Coronary artery (tissue), 2 donors: ENCODE measurements at regions not wholly inside any gene's neighbourhood (a gene's known extent, or its start where the extent isn't known, plus 50 kb on each side); places are given as distances from the start of the nearest gene placed in this dataset.

ENCODE experiments used
- DNase-seq: peaks from one replicate; pipeline ENCODE4 v3.0.0-alpha.2; 2017; ENCODE audit warnings: low spot score
- H3K27ac ChIP-seq, 2 donors: fragments of 200-600 bp; sonication (generic); one replicate each; pipeline ENCODE4 v1.5.1; 2016 to 2019
- H3K4me3 ChIP-seq: fragments of 200-600 bp; sonication (generic); 2 replicates; pipeline ENCODE4 v1.5.1; 2016; ENCODE audit warnings: mild to moderate bottlenecking, moderate library complexity
- TF ChIP-seq, protein P1 (sequence below): fragments of 200-600 bp; sonication (generic); IDR thresholded peaks from one replicate; pipeline ENCODE4 v1.5.1; 2019; ENCODE audit warnings: antibody characterized with exemption

DNA sequence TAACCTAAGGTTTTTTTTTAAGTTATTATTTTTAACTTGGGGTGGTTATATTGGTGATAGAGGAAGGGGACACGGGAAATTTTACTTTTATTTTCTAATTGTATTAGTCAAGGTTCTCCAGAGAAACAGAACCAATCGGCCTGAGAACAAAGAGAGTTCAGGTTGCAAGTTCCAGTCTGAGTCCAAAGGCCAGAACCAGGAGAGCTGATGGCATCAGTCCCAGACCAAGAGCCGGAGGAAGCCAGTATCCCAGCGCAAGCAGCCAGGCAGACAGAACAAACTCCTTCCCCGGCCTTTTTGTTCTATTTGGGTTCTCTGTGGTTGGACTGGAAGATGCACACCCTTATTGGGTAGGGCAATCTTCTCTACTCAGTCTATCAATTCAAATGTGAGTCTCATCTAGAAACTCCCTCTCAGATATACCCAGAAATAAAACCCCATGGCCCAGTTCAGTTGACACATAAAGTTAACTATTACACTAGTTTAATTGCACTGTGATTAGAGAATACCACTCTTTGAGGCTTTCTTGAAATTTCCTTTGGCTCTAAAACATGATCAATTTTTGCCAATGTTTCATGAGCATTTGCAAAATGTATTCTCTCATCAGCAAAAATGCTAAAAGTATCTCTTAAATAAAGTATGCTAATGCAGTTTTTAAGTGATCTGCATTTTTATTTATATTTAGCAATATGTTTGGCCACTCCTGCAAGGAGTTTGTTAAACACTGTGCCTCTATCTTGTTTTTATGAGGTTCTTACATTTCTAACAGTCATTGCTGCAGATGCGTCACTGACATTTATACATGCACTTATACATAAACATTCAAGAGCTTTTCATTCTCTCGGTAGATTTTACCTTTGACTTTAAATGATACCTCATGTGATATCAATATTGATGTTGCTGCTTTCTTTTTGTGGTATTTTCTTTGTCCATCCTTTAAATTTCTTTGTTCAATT is 103.2 kb upstream of the SSTR4 start:
- DNase-seq = no peak
- TF ChIP-seq, protein P1, sequence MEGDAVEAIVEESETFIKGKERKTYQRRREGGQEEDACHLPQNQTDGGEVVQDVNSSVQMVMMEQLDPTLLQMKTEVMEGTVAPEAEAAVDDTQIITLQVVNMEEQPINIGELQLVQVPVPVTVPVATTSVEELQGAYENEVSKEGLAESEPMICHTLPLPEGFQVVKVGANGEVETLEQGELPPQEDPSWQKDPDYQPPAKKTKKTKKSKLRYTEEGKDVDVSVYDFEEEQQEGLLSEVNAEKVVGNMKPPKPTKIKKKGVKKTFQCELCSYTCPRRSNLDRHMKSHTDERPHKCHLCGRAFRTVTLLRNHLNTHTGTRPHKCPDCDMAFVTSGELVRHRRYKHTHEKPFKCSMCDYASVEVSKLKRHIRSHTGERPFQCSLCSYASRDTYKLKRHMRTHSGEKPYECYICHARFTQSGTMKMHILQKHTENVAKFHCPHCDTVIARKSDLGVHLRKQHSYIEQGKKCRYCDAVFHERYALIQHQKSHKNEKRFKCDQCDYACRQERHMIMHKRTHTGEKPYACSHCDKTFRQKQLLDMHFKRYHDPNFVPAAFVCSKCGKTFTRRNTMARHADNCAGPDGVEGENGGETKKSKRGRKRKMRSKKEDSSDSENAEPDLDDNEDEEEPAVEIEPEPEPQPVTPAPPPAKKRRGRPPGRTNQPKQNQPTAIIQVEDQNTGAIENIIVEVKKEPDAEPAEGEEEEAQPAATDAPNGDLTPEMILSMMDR = no peak
- Histone ChIP-seq H3K27ac (no peak overlapping the region), H3K4me3 (no peak overlapping the region)

DNA sequence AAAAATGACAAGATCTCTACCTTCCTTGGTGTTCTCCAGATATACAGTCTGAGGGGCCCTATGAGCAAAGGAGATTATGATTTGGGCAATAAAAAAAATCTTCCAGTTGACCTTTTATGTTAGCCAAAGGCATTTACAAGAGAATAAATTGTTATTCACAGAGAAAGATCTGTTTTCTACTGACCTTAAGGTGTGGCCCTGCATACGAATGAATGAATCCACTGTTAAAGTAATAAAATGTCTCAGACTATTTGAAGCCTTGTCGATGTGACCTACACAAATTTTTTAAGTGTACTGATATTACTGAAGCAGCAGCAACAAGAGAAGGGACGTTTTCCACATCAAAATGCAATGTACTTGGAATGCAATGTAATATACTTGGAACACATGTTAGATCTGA is 95.9 kb upstream of the SSTR4 start:
- Histone ChIP-seq H3K4me3 (no peak overlapping the region), H3K27ac (no peak overlapping the region)
- DNase-seq = no peak
- TF ChIP-seq, protein P1 = no peak

DNA sequence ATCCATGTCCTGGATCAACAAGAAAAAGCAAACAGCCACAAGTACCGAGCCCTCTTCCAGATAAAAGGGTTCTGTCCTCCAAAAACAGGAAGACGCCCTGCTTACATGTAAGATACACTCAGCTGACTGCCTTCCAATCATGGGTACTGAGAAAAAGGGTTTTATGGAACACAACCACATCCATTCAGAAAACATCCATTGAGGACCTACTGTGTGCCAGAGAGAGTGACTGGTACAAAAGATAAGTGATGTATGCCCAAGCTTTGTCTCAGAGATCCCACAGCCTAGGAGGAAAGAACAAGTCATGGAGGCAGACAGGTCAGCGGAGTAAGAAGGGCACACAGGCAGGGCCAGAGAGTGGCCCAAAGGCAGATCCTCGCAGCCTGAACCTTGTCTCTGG is 94.8 kb upstream of the SSTR4 start:
- no peak overlapping the region for H3K4me3 ChIP-seq
- TF ChIP-seq, protein P1 = no peak
- no peak overlapping the region for H3K27ac ChIP-seq
- no peak for DNase-seq

DNA sequence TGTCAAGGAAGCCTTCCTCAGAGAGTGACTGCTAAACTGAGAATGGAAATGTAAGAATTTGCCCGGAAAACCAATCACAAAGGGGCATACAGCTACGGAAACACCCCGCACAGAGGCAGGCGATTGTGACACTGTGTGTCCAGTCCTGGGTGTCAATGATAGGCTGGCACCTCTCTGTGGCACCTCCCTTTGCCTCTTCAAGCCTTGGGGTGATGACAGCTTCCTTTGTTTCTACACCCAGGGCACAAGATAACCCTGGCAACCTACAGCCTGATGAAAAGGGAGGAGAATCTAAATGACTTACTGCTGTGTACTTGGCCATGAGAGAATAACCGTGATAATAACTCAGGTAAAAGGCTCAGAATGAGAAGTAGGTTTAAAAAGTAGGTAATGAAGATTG is 93.6 kb upstream of the SSTR4 start:
- H3K27ac ChIP-seq = no peak overlapping the region
- no peak overlapping the region for H3K4me3 ChIP-seq
- TF ChIP-seq, protein P1 = no peak
- no peak for DNase-seq

DNA sequence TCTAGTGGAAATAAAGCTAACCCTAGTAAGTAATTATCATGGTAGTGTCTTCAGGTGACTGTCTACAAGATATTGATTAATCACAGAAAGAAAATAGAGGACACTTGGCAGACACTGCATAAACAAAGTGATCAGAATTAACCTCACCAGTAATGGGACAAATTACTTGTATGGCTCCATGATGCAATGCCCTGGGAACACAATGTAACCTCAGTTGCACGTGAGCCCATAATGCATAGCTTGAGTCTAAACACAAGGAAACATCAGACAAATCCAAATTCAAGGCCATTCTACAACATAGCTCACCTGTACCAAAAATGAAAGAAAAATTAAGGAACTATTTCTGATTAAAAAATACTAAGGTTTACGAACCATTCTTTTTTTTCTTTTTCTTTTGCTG is 92.4 kb upstream of the SSTR4 start:
- DNase-seq = no peak
- TF ChIP-seq, protein P1 = no peak
- Histone ChIP-seq H3K27ac (no peak overlapping the region), H3K4me3 (no peak overlapping the region)

DNA sequence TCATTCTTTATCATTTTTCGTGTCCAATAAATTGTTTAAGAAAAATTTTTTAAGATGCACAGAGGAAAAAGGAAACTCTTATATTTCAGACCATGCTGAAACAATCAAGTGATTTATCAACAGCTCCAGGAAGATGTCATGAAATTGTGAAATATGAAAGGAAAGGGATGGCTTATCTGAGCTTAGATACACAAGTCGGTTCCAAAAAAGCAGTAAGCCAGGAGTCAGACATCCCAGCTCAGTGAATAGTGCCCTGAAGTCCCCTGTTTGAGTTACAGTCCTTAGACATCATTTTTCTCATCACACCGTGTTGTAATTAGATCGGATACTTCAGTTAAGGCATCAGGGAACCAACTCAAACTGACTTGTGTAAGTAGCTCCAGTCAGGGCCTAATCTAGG is 91.0 kb upstream of the SSTR4 start:
- no peak for DNase-seq
- Histone ChIP-seq H3K27ac (no peak overlapping the region), H3K4me3 (no peak overlapping the region)
- TF ChIP-seq, protein P1 = no peak

DNA sequence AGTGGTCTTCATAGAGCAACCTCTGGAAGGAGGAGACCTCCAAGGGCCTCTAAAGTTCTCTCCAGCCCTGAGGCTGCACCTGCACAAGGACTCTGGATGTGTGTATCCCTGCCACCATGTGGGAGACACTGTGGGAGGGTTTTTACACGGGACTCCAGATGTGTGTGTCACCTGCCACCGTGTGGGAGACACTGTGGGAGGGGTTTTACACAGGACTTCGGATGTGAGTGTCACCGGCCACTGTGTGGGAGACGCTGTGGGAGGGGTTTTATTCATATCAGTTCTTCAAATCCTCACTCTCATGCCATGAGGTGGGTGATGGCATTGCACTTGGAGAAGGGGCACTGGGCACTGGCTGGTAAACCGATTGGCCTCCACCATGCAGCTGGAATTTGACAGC is 90.2 kb upstream of the SSTR4 start:
- H3K4me3 ChIP-seq = no peak overlapping the region
- no peak overlapping the region for H3K27ac ChIP-seq
- TF ChIP-seq, protein P1 = no peak

More for the DNA sequence above, 90.2 kb upstream of the SSTR4 start:
- DNase-seq = no peak
